HG02938 (cell line): ENCODE measurements at regions not wholly inside any gene's neighbourhood (a gene's known extent, or its start where the extent isn't known, plus 50 kb on each side); places are given as distances from the start of the nearest gene placed in this dataset.
"Not testable (repeated sequence)": the region's sequence is repeated elsewhere in the genome, so short reads cannot be mapped to it uniquely, and the experiment has no call there.

ENCODE experiments used
- ATAC-seq: cut with Tn5 transposase; IDR thresholded peaks from one replicate; pipeline ENCODE4 v1.9.1; 2021; ENCODE audit warnings: mild to moderate bottlenecking, moderate library complexity; ENCODE audit not compliant: unreplicated experiment

DNA sequence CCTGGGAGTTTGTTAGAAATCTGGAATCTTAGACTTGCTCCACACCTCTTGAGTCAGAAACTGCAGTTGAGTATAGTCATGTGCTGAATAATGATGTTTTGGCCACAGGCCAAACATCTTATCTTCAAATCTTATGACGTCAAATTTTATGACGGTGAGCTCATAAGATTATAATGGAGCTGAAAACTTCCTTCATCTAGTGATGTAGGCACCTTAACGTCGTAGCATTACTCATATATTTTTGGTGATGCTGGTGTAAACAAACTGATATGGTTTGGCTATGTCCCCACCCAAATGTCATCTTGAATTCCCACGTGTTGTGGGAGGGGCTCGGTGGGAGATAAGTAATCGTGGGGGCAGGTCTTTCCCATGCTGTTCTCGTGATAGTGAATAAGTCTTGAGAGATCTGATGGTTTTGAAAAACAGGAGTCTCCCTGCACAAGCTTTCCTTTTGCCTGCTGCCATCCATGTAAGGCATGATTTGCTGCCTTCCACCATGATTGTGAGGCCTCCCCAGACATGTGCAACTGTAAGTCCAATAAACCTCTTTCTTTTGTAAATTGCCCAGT lies 268.0 kb upstream of the PROK2 start:
- ATAC-seq = no peak

DNA sequence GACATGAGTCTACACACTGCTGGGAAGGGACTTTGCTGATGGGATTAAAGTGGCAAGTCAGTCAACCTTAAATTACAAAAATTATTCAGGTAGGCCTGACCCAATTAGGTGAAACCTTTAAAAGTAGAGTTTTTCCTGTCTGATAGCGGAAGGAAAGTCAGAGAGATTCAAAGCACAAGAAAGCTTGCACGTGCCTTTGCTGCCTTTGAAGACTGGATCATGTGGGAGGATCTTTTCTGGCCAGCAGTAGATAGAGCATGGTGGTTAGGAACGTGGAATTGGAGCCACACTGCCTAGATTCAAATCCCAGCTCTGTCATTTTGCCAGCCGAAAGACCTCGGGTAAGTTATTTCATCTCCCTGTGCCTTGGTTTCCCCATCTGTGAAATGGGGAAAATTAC lies 265.8 kb upstream of the PROK2 start:
- no peak for ATAC-seq

DNA sequence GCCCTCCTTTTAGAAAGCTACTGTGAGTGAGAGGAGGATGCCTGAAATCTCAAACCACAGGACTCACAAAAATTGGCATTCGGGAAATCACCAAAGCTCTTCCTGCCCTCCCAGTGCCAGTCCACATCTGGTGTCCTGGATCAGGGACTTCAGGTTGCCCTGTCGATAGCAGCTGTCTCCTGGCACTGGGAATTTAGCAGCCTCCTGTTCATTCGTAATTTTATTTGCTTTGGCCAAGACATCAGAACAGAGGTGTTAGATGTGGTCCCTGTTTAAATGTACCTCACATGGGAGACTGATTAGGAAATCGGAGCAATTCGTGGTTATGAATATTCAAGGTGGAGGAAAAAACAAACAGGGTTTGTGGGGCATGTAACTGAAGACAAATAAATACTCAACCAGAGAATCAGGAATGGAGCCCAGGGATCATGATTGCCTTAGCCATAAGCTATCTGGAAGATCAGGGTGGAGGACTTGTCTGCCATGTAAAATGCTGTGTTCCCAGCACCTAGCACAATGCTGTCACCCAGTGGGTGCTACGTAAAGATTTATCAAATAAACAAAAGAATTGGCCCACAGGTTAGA lies 265.2 kb upstream of the PROK2 start:
- no peak for ATAC-seq

DNA sequence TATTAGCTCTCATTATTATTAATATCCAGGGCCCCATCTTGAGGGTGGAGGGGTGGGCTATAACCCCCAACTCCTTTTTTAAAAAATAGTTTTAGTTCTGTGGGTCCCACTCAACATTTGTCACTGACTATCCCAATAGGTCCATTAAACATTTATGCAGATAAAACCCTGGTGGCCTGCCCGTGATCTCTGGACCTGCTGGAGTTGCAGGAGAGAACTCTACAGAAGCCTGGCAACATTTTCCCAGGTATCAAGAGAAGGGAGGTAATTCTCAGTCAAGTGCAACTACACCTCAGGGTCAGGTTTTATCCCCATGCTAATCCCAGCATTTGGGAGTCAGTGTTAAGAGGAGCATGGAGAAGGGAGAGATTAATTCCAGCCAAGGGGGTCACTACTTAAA lies 264.4 kb upstream of the PROK2 start:
- ATAC-seq = no peak

DNA sequence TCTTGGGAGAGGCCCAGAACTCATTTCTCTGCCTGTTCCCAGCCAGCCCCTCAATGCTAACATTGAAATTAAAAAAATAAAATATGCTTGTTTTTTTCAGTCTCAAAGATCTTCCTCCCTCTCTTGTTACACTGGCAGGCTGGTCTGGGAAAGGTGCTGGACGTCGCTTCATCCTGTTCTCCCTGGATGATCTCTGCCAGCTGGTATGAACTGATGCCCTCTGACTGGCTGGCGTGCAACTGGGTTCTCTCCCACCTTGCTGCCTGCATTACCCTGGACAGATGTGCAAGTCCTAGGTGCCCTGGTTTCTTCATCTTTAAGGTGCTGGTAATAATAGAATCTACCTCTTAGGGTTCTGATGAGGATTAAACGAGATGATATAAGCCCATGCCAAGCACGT lies 263.9 kb upstream of the PROK2 start:
- no peak for ATAC-seq

DNA sequence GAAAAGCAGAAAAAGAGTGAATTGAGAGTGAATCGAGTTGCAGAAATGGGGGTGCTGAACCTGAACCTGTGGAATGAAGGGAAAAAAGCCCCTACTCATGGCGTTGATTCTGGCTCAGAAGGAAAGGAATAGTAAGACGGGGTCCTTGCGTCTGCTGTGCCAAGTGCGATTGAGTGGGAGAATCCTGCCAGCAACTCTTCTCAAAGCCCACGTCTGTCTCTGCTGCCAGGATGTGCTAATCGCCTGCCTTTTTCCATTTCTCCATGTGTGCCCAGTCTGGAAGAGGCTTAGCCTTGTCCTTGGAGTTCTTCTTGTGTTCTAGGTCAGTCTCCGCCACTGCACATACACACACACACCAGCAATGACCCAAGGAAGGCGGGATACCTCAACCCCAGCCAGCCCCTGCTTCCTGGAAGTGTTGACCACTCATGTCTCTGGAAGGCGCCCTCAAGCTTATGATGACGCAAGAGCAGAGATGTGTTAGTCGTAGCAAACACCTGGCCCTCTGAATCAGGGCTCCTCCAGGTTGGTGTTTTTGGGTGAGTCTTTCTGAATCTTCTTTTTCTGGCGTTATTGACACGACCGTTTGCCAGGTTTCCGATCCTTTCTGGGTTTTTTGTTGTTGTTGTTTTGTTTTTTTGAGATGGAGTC lies 262.4 kb upstream of the PROK2 start:
- ATAC-seq = no peak

DNA sequence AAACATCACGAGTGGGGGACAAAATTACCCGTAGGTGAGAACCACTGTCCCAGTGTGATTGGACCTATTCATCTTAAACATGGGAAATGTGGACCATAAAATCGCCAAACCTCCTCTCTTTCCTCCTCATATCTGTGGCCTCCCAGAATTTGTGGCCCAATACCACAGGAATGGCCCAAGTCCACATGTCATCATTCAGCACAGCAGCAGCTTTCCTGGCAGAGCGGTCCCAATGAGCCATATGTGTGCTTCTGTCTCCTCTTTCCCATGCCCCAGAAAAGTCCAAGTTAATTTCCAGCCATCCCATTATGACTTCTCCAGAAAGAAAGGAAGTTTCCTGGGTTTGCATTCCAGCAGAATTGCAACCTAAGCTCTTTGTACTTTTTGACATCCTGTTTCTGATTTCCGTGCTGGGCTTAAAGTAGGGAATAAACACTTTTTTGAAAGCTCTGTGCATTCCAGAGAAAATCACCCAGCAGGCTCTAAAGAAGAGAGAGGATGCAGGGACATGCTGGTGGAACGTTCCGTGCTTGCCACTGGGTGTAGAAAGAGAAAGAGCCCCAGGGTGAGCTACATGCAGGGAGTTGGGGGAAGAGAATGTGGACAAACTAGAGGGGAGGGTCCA lies 259.4 kb upstream of the PROK2 start:
- ATAC-seq = no peak

DNA sequence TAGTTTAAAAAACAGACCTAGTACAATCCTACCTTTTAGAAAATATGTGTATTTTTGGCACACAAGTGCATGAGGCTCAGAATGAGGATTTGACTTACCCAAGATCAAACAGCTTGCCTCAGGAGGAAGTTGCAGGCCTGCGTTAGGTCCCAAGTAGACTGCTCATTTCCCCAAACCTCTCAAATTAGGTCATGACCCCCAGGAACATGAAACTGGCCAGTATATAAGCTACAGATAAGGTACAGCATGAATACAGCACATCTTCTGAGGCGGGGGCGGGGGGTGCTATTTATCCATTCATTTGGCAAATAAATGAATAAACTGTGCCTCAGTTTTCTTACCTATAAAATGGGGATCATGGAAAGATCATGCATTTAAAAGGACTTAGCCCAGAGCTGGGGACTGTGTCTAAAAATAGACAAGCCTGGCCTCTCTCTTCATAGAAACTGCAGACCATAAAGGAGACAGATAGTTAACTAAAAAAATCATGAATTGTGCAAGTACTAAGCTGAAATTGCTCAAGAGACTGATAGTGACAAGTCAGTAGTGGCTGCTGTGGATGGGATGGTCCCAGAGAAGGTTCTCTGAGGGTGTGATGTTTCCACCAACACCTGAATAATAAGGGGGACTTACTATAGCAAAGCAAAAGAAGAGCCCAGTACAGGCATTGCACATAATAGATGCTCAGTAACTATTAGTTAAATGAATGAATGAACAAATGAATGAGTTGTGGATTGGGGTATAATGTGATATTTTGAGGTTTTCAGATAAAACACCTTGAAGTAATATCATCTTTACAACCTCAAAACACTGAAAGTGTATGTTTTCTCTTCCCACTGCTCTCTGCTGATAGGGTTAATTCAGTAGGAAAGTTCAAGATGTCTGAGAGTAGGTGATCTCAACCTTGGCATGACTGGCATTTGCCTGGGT lies 258.5 kb upstream of the PROK2 start:
- ATAC-seq = no peak

DNA sequence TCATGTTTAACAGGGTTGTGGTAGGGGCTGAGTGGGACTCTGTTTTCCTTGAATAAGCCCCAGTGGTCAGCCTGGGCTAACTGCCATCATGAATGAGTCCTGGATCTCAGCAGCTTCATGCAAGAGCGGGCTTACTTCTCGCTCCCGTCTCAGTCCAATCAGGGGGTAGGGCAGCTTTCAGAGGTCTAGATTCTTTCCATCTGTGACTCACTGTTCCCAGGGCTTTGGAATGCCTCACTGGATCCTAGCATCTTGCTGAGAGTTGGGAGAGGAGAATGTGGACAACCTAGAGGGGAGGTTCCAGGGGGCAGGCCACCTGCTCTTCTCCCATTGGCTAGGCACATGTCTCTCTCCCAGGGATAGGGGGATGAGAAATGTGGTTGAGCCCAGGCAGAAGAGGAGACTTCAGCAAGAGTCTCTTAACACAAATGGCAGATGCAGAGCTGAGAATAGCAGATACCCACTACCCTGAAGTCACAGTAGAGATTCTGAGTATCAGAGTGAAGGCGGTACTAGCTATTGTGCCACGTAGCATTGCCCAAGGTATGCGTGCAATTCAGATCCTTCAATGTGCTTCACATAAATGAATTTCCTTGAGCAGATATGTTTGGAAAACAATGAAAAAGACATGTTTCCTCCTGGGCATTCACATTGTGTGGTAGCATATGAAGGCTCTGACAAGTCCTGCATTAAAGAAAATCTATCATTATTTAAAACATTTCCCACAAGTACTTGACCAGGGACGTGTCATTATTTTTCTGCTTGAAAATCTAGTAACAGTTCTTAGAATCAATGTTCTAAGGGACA lies 257.7 kb upstream of the PROK2 start:
- ATAC-seq = no peak

DNA sequence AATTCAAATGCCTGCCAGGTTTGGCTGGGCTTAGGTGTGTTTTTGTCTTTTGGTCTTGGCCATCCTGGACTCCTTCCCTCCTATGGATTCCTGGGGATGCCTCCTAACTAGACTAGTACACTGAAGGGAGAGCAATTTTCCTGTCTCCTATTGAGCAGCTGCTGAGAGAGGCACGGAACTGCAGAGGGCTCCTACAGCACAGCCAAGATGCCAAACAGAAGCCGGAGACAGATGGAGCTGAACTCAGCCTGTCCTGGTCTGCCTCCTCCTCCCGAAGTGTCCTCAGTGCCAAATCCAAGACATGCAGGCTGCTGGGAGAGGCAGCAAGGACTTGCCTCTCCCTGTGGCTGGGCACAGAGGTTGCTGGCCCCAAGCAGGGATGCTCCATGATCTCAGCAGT lies 256.6 kb upstream of the PROK2 start:
- no peak for ATAC-seq

DNA sequence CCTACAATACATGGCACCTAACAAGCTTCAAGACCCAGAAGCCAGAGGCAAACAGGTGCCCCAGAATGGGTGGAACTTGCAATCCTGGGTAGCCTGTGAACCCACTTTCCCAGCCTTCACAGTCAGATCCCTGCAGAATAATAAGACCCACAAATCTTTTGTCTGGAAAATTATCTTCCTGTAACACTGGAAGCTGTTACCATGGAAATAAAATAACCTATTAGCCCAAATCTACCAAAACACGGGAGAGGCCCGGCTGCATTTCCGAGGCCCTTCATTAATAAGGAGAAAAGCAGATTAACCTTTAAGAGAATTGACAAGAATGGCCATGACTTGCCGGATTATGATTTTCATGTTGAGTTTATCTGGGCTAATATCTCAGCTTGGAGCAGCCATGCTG lies 256.1 kb upstream of the PROK2 start:
- ATAC-seq = no peak

DNA sequence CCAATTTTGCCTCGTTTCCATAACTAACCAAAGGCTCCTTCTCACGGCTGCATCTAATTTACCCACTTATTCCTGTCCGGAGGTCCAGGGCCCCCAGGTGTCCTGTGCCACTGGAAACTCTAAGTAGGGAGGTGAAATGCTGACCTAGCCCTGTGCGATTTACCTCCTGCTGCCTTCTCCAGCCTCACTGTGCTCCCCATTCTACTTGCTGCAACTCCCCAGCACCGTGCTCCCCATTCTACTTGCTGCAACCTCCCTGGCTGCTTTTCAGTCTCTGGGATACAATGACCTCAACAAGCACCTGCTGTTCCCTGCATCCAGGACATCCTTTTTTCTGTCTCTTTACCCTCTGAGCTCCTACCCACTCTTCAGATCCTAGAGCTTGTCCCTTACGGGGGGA lies 254.7 kb upstream of the PROK2 start:
- ATAC-seq = no peak

DNA sequence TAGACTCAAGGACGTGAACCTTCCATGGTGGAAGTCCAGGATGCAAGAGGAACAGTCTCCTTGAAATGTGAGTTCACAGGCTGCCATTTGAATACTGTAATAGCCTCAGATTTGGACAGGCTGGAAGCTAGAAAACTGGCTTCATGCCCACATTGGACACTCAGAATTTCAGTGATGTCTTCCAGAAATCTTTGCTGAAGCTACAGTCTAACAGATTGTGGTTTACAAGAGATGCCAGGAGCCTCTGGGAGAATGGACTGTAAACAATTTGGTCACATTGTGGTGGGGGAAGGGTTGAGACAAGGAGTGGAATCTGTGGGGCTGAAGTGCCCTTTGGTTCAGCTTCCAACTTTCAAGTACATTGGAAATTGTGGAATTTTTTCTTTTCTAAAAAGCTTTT lies 252.0 kb upstream of the PROK2 start:
- no peak for ATAC-seq

DNA sequence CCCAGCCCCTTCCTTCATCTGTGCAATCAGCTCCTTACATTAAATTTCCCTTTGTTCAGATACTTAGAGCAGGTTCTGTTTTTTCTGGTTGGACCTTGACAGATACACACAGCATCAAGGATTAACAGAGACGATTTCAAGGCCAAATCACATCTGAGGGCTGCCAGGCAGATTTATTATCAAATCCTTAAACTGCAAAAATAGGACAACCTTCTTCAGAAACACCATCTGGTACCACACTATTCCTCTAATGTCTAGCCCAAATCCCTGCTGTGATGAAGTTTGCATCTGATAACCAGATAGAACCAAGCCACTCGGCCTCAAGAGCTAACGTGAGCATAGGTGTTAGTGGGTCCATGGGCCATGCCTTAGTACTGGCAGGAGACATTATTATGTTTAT lies 250.7 kb upstream of the PROK2 start:
- ATAC-seq = no peak

DNA sequence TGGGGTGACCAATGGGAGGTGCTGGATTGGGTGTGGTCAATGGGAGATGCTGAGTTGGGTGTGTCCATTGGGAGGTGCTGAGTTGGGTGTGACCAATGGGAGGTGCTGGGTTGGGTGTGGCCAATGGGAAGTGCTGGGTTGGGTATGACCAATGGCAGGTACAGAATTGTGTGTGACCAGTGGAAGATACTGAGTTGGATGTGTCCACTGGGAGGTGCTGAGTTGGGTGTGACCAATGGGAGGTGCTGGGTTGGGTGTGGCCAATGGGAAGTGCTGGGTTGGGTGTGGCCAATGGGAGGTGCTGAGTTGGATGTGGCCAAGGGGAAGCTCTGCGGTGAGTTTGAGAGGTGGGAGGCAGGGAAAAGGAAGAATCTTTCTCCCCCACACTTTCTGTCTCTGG lies 250.0 kb upstream of the PROK2 start:
- ATAC-seq = no peak

DNA sequence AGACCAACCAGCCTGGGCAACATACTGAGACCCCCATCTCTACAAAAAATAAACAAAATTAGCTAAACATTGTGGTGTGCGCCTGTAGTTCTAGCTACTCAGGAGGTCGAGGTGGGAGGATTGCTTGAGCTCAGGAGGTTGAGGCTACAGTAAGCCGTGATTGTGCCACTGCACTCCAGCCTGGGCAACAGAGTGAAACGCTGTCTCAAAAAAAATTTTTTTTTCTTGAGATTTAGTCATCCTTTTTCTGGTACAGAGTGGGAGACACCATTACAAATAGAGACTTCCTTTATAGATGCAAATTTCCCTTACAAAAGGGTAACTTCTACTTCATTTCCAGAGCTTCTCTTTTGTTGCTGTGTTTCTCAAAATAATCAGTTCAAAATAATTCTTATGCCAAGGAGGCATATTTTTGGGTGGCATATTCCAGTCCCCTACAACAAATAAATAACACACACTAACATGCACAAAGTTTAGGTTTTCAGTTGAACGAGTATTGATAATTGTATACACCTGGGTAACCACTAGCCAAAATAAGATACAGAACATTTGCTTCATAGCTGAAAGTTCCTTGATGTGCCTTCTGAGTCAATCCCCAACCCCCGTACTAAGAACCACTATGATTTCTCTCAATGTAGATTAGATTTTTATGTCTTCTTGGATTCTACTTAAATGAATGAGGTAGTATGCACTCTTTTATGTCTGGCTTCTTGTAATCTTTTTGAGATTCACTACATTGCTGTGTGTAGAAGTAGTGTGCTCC lies 248.9 kb upstream of the PROK2 start:
- peak; percentile 51 for ATAC-seq

DNA sequence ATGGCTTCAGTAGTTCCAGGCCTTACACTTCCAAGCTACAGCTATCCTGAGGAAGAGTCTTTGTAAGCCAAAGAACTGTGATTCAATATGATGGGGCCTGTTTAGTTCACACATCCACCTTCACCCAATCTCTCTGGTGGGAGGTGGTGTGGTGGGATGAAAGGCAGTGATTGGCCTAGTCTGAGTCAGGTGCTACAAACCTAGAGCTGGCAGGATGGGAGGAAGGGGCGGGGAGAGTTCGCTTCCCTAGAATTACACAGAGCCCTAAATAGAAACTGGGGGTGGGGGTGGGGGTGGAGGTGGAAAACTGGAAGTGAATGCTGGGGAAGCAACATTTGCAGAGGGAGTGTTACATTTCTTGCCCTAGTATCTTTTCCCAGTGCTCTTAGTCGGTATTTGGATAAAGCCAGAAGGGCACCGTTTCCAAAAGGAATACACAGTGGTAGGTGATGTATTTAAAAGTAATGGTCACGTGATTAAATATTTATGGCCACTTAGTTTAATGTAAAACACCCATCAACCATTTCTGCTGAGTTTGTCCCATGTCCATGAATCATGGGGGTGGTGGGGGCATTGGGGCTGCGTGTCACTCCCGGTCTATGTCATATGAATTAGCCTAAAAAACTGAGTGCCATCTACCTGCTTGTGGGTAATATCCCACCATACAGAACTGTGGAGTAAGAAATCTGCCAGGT lies 247.6 kb upstream of the PROK2 start:
- no peak for ATAC-seq

DNA sequence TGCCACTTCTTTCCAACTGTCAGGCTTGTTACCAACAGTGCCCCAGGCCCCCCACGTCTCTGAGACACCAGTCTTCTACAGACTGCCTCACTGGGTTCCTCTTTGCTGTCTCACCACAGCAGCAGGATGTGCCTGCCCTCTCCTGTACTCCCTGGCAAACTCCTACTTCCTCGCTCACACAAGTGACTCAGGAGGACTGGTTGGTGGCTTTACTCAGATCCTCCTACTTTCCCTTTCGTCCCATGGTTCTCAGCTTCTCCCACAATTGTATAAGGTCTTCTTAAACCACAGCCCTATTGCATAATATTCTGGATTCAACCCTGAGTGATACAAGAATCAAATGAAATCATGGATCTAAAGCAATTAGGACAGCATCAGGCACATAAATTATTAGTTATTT lies 246.6 kb upstream of the PROK2 start:
- ATAC-seq = no peak

DNA sequence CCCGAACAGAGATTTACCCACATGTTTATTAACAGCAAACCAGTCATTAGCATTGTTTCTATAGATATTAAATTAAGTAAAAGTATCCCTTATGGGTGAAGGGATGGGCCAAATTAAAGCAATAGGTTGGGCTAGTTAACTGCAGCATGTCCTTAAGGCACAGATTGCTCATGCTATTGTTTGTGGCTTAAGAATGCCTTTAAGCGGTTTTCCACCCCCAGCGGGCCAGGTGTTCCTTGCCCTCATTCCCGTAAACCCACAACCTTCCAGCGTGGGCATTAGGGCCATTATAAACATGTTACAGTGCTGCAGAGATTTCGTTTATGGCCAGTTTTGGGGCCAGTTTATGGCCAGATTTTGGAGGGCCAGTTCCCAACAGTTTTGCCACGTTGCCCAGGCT lies 245.3 kb upstream of the PROK2 start:
- not testable (repeated sequence) for ATAC-seq
